H1 (cell line): ENCODE measurements at regions not wholly inside any gene's neighbourhood (a gene's known extent, or its start where the extent isn't known, plus 50 kb on each side); places are given as distances from the start of the nearest gene placed in this dataset.

Source experiments
- CTCF ChIA-PET: fragments of 300-600 bp; sonication (Branson Sonifier 250); formaldehyde crosslinking; loops from one replicate; lab custom pipeline; 2021; ENCODE audit not compliant: partially characterized antibody; lab: Charles Lee
- POLR2A ChIA-PET: fragments of 300-600 bp; sonication (Branson Sonifier 250); formaldehyde crosslinking; loops from one replicate; lab custom pipeline; 2021; ENCODE audit warnings: inconsistent platforms; ENCODE audit not compliant: partially characterized antibody; lab: Charles Lee
- DNase-seq, 2 experiments: peaks; one replicate each; pipeline versions ENCODE4 v3.0.0 to v3.0.0-alpha.2; 2010 to 2022; ENCODE audit warnings: low spot score in 2 of 2, low read depth in 1 of 2, mixed read lengths in 1 of 2
- FAIRE-seq: peaks from 2 replicates; lab custom pipeline; 2011; peaks lifted over from hg19 to GRCh38; lab: Jason Lieb, UNC
- H2AFZ ChIP-seq: 2 replicates; pipeline ENCODE4 v1.8.1; 2012; ENCODE audit warnings: low read length, inconsistent platforms
- H2AK5ac ChIP-seq: 2 replicates; pipeline ENCODE4 v1.6.1; 2013; ENCODE audit warnings: low read depth, low read length
- H2BK120ac ChIP-seq: replicated peaks from 2 replicates; pipeline ENCODE3; 2013; ENCODE audit warnings: low read depth, low read length, inconsistent platforms
- H2BK12ac ChIP-seq: 2 replicates; pipeline ENCODE4 v1.6.1; 2013; ENCODE audit warnings: low read depth, low read length
- H2BK15ac ChIP-seq: 2 replicates; pipeline ENCODE4 v1.6.1; 2013; ENCODE audit warnings: low read length
- H2BK20ac ChIP-seq: 2 replicates; pipeline ENCODE4 v1.6.1; 2013; ENCODE audit warnings: low read length
- H2BK5ac ChIP-seq: 2 replicates; pipeline ENCODE4 v1.6.1; 2013; ENCODE audit warnings: low read depth, low read length
- H3K14ac ChIP-seq: 2 replicates; pipeline ENCODE4 v1.6.1; 2013; ENCODE audit warnings: inconsistent platforms; ENCODE audit not compliant: insufficient read length
- H3K18ac ChIP-seq: 2 replicates; pipeline ENCODE4 v1.6.1; 2013; ENCODE audit warnings: low read length; ENCODE audit errors: extremely low read depth
- H3K23ac ChIP-seq: 2 replicates; pipeline ENCODE4 v1.6.1; 2013; ENCODE audit warnings: inconsistent platforms; ENCODE audit not compliant: insufficient read length
- H3K23me2 ChIP-seq: 2 replicates; pipeline ENCODE4 v1.6.1; 2013; ENCODE audit warnings: low read depth, low read length
- H3K27ac ChIP-seq: 2 replicates; pipeline ENCODE4 v1.6.1; 2011; ENCODE audit warnings: low read depth, low read length, inconsistent platforms
- H3K27me3 ChIP-seq, 4 experiments: replicated peaks in 1 of 4; 1 replicate in 1 of 4; 2 replicates in 3 of 4; pipeline versions ENCODE4 v1.6.1 to v1.8.1; 2011 to 2013; ENCODE audit warnings: low read length in 3 of 4, mild to moderate bottlenecking in 3 of 4, inconsistent platforms in 2 of 4, mixed read lengths in 2 of 4, moderate library complexity in 1 of 4; ENCODE audit not compliant: control insufficient read depth in 3 of 4, insufficient read depth in 3 of 4; ENCODE audit errors: extremely low read depth in 1 of 4
- H3K36me3 ChIP-seq, 4 experiments: 2 replicates each; pipeline versions ENCODE4 v1.6.1 to v1.8.1; 2011 to 2013; ENCODE audit warnings: mild to moderate bottlenecking in 4 of 4, low read length in 3 of 4, moderate library complexity in 2 of 4, control low read depth in 1 of 4, inconsistent platforms in 1 of 4; ENCODE audit not compliant: insufficient read depth in 4 of 4, control insufficient read depth in 2 of 4
- H3K4ac ChIP-seq: replicated peaks from 2 replicates; pipeline ENCODE3; 2013; ENCODE audit warnings: low read length, low read depth, mixed read lengths, inconsistent platforms; ENCODE audit not compliant: insufficient read length
- H3K4me1 ChIP-seq, 4 experiments: replicated peaks in 1 of 4; 1 replicate in 1 of 4; 2 replicates in 3 of 4; pipeline versions ENCODE4 v1.6.1 to v1.8.1; 2011 to 2013; ENCODE audit warnings: low read length in 3 of 4, inconsistent platforms in 2 of 4, mixed read lengths in 1 of 4; ENCODE audit not compliant: insufficient read depth in 4 of 4, control insufficient read depth in 3 of 4
- H3K4me2 ChIP-seq, 2 experiments: 2 replicates each; pipeline versions ENCODE4 v1.6.1 to v1.8.1; 2011 to 2013; ENCODE audit warnings: low read depth in 2 of 2, low read length in 2 of 2, control low read depth in 1 of 2, inconsistent platforms in 1 of 2, mild to moderate bottlenecking in 1 of 2; ENCODE audit not compliant: insufficient read depth in 1 of 2
- H3K4me3 ChIP-seq, 4 experiments: fragments of 200-600, 300-600 bp in 1 of 4; sonication (generic), shearing (Covaris generic), sonication (Bioruptor Twin) in 1 of 4; 2 replicates each; pipeline versions ENCODE4 v1.5.1 to v1.8.1; 2011 to 2016; ENCODE audit warnings: low read length in 4 of 4, low read depth in 3 of 4, control low read depth in 2 of 4, inconsistent platforms in 2 of 4, mild to moderate bottlenecking in 2 of 4, mixed read lengths in 1 of 4, moderate library complexity in 1 of 4; ENCODE audit not compliant: insufficient read depth in 2 of 4; ENCODE audit errors: extremely low read depth in 1 of 4
- H3K56ac ChIP-seq: replicated peaks from 2 replicates; pipeline ENCODE3; 2013; ENCODE audit warnings: low read depth, mild to moderate bottlenecking, mixed read lengths, low read length, inconsistent platforms; ENCODE audit not compliant: insufficient read length
- H3K79me1 ChIP-seq: 2 replicates; pipeline ENCODE4 v1.6.1; 2013; ENCODE audit warnings: low read depth, low read length, control low read depth
- H3K79me2 ChIP-seq, 2 experiments: 2 replicates each; pipeline versions ENCODE4 v1.6.1 to v1.8.1; 2012 to 2013; ENCODE audit warnings: low read length in 2 of 2, mild to moderate bottlenecking in 2 of 2, inconsistent platforms in 1 of 2; ENCODE audit not compliant: insufficient read depth in 2 of 2, control insufficient read depth in 1 of 2
- H3K9ac ChIP-seq, 4 experiments: replicated peaks in 1 of 4; 1 replicate in 1 of 4; 2 replicates in 3 of 4; pipeline versions ENCODE4 v1.6.1 to v1.8.1; 2011 to 2013; ENCODE audit warnings: low read depth in 3 of 4, low read length in 3 of 4, control low read depth in 2 of 4, mild to moderate bottlenecking in 2 of 4, moderate library complexity in 2 of 4, inconsistent platforms in 1 of 4; ENCODE audit errors: extremely low read depth in 1 of 4
- H3K9me3 ChIP-seq, 2 experiments: 2 replicates each; pipeline versions ENCODE4 v1.6.1 to v1.8.1; 2012 to 2013; ENCODE audit warnings: mild to moderate bottlenecking in 2 of 2, moderate library complexity in 2 of 2, control low read depth in 1 of 2, inconsistent platforms in 1 of 2, low read depth in 1 of 2, low read length in 1 of 2, mixed read lengths in 1 of 2; ENCODE audit not compliant: insufficient read depth in 2 of 2
- H4K20me1 ChIP-seq, 2 experiments: replicated peaks in 1 of 2; 2 replicates each; pipeline versions ENCODE3 to v1.8.1; 2011 to 2013; ENCODE audit warnings: inconsistent platforms in 2 of 2, low read length in 2 of 2, mild to moderate bottlenecking in 1 of 2; ENCODE audit not compliant: insufficient read depth in 2 of 2, control insufficient read depth in 1 of 2
- H4K5ac ChIP-seq: 2 replicates; pipeline ENCODE4 v1.6.1; 2013; ENCODE audit warnings: low read length, low read depth, mixed read lengths, inconsistent platforms; ENCODE audit not compliant: insufficient read length
- H4K8ac ChIP-seq: 2 replicates; pipeline ENCODE4 v1.8.0; 2013; ENCODE audit warnings: mild to moderate bottlenecking, moderate library complexity, low read length, inconsistent platforms; ENCODE audit not compliant: insufficient read depth; ENCODE audit errors: extremely low read depth
- H4K91ac ChIP-seq: replicated peaks from 2 replicates; pipeline ENCODE3; 2013; ENCODE audit warnings: low read length, mixed read lengths, inconsistent platforms; ENCODE audit not compliant: insufficient read length
- ATF2 ChIP-seq: IDR thresholded peaks from 2 replicates; pipeline ENCODE4 v1.6.1; 2012; ENCODE audit warnings: low read length, inconsistent platforms
- ATF3 ChIP-seq: IDR thresholded peaks from 2 replicates; pipeline ENCODE4 v1.6.1; 2011; ENCODE audit warnings: low read depth, mild to moderate bottlenecking, low read length; ENCODE audit not compliant: insufficient read depth
- BCL11A ChIP-seq, 2 experiments: IDR thresholded peaks; one replicate each; pipeline ENCODE4 v1.6.1; 2011; ENCODE audit warnings: low read depth in 2 of 2, low read length in 2 of 2, mild to moderate bottlenecking in 2 of 2
- CEBPB ChIP-seq: IDR thresholded peaks from 2 replicates; pipeline ENCODE4 v1.6.1; 2012; ENCODE audit warnings: low read depth, low read length
- EZH2 ChIP-seq: fragments of 200-600 bp; sonication (generic); IDR thresholded peaks from 2 replicates; pipeline ENCODE4 v1.7.1; 2012; ENCODE audit warnings: low read depth, mild to moderate bottlenecking, moderate library complexity, low read length, inconsistent platforms; ENCODE audit not compliant: severe bottlenecking
- MAFK ChIP-seq: IDR thresholded peaks from 2 replicates; pipeline ENCODE4 v1.6.1; 2012; ENCODE audit warnings: low read depth, mild to moderate bottlenecking, improper control_type of control experiment, low read length
- NRF1 ChIP-seq: IDR thresholded peaks from 2 replicates; pipeline ENCODE4 v1.6.1; 2011; ENCODE audit warnings: mild to moderate bottlenecking, low read depth, low read length, improper control_type of control experiment
- SIN3A ChIP-seq, 2 experiments: IDR thresholded peaks in 1 of 2; conservative IDR thresholded peaks in 1 of 2; 2 replicates each; pipeline ENCODE4 v1.6.1; 2011 to 2012; ENCODE audit warnings: low read length in 2 of 2, improper control_type of control experiment in 1 of 2, low read depth in 1 of 2, mild to moderate bottlenecking in 1 of 2
- WGBS, 2 experiments: shearing (Covaris generic) in 1 of 2; methylation state at CpG; one replicate each; pipeline versions ENCODE4 v1.1.6 to v1.1.7; 2013 to 2015; ENCODE audit warnings: low lambda C conversion rate in 2 of 2, mixed read lengths in 2 of 2, inconsistent platforms in 1 of 2, low coverage in 1 of 2, missing lambda C conversion rate in 1 of 2; ENCODE audit not compliant: insufficient replicate concordance in 2 of 2, insufficient coverage in 1 of 2, insufficient read length in 1 of 2; ENCODE audit errors: extremely low coverage in 1 of 2, missing lambda C conversion rate in 1 of 2; 5-methylcytosine and 5-hydroxymethylcytosine counted together
- TF ChIP-seq, protein P1 (sequence below), 3 experiments: IDR thresholded peaks; 1 replicate in 2 of 3; 2 replicates in 1 of 3; pipeline versions ENCODE4 v1.5.1 to v1.6.1; 2011; ENCODE audit warnings: low read length in 3 of 3, mild to moderate bottlenecking in 3 of 3, inconsistent platforms in 2 of 3, low read depth in 1 of 3, moderate library complexity in 1 of 3; ENCODE audit not compliant: insufficient read depth in 1 of 3; ENCODE audit errors: control extremely low read depth in 1 of 3

DNA sequence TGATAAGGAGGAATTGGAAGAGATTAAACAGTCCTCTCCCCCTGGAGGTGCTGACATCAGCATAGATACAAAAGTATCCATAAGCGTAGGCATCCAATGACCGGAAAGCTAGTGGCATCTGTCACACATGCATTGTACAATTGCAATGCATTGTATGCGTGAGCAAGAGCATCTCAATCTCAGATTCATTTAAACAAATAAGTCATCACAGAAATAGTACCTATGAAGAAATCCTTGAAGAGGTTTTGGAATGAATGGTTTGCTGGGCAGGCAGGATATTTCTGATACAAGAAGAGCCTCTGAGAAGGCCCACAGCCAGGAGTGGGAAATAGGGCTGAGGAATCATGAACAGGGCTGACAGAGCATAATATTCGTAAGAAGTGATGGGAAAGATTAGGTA lies 88.9 kb upstream of the ABCD3 start:
- POLR2A ChIA-PET: no interaction called here
- H2BK15ac ChIP-seq: 0 out of 2 replicates have a peak overlapping the region, but pooled peaks have one; percentile 19
- no peak overlapping the region for H2BK20ac ChIP-seq
- no peak overlapping the region for H2BK12ac ChIP-seq
- 91% methylated on average over 4 of the region's 4 CpGs; no CpG with 5 or more reads in 1 of the 2 experiments for WGBS, 2 experiments
- no peak overlapping the region for H2AK5ac ChIP-seq
- H3K4ac ChIP-seq: no peak overlapping the region
- no peak overlapping the region for H3K56ac ChIP-seq
- H3K27me3 ChIP-seq: no peaks in the 10 kb centered on the region; a peak in 1 of 7 replicates
- H2BK5ac ChIP-seq: no peak overlapping the region
- peaks cover 5 to 10% (median 7%) of the 10 kb centered on the region in 4 experiments; a peak in 6 of 7 replicates for H3K4me1 ChIP-seq
- FAIRE-seq: no peak
- H3K14ac ChIP-seq: no peak overlapping the region
- no peak overlapping the region for H3K4me2 ChIP-seq
- no peak overlapping the region for H3K23ac ChIP-seq
- CTCF ChIA-PET: interaction anchor here (0.7 to 21.6 kb wide), 18 partner anchors 8 to 296 kb away, joined by 3 to 807 read pairs (median 6); partner anchors contain the start of gene ARHGAP29
- no peaks in the 10 kb centered on the region for H3K36me3 ChIP-seq
- no peak overlapping the region for H3K27ac ChIP-seq
- H3K9ac ChIP-seq: no peak overlapping the region
- no peaks in the 10 kb centered on the region for H3K23me2 ChIP-seq
- no peak overlapping the region for H2BK120ac ChIP-seq
- DNase-seq: no peak
- H3K79me1 ChIP-seq: no peaks in the 10 kb centered on the region
- no peak overlapping the region for H2AFZ ChIP-seq
- no peaks in the 10 kb centered on the region for H4K20me1 ChIP-seq
- H4K5ac ChIP-seq: no peak overlapping the region
- no peaks in the 10 kb centered on the region for H3K9me3 ChIP-seq
- no peak overlapping the region for H3K4me3 ChIP-seq
- no peaks in the 10 kb centered on the region for H3K79me2 ChIP-seq
- H3K18ac ChIP-seq: no peak overlapping the region
- H4K91ac ChIP-seq: no peak overlapping the region
- H4K8ac ChIP-seq: no peak overlapping the region
- TF ChIP-seq NRF1 (no peak), MAFK (no peak), ATF3 (no peak), CEBPB (no peak), EZH2 (no peak), SIN3A (conservative IDR thresholded peaks at IDR 0.05 in 1 of 2, IDR thresholded peaks at IDR 0.05 in 1 of 2; ENCODE audit: low read depth in 1 of 2, low read length in 2 of 2) (no peak), BCL11A (IDR thresholded peaks at IDR 0.05; ENCODE audit: low read depth in 2 of 2, low read length in 2 of 2) (no peak), ATF2 (no peak)
- TF ChIP-seq, protein P1, sequence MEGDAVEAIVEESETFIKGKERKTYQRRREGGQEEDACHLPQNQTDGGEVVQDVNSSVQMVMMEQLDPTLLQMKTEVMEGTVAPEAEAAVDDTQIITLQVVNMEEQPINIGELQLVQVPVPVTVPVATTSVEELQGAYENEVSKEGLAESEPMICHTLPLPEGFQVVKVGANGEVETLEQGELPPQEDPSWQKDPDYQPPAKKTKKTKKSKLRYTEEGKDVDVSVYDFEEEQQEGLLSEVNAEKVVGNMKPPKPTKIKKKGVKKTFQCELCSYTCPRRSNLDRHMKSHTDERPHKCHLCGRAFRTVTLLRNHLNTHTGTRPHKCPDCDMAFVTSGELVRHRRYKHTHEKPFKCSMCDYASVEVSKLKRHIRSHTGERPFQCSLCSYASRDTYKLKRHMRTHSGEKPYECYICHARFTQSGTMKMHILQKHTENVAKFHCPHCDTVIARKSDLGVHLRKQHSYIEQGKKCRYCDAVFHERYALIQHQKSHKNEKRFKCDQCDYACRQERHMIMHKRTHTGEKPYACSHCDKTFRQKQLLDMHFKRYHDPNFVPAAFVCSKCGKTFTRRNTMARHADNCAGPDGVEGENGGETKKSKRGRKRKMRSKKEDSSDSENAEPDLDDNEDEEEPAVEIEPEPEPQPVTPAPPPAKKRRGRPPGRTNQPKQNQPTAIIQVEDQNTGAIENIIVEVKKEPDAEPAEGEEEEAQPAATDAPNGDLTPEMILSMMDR (IDR thresholded peaks at IDR 0.05; ENCODE audit: control extremely low read depth in 1 of 3, insufficient read depth in 1 of 3, low read depth in 1 of 3, low read length in 3 of 3): no peak
